ENCODE measurements at regions not wholly inside any gene's neighbourhood (a gene's known extent, or its start where the extent isn't known, plus 50 kb on each side); places are given as distances from the start of the nearest gene placed in this dataset.
A peak's percentile ranks its signal among the peaks of the same experiment; 100 is the strongest.
"Not testable (repeated sequence)": the region's sequence is repeated elsewhere in the genome, so short reads cannot be mapped to it uniquely, and the experiment has no call there.

DNA sequence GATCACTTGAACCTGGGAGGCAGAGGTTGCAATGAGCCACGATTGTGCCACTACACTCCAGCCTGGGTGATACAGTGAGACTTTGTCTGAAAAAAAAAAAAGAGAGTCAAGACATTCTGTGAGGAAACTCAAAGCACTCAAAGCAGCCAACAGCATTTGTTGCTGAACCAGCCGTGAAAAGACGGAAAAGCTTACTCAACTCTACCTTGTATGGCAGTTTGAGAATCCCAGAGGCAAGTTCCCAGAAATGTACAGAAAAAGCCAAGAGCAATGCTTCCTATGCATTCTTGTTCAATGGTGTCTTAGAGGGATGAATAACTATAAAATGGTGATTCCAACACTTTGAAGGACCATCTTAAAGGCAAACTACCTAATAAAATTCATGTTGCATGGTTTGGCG is 170.2 kb downstream of the HSD17B3 start:
- no peak for DNase-seq (ENCODE audit: low read depth)

DNA sequence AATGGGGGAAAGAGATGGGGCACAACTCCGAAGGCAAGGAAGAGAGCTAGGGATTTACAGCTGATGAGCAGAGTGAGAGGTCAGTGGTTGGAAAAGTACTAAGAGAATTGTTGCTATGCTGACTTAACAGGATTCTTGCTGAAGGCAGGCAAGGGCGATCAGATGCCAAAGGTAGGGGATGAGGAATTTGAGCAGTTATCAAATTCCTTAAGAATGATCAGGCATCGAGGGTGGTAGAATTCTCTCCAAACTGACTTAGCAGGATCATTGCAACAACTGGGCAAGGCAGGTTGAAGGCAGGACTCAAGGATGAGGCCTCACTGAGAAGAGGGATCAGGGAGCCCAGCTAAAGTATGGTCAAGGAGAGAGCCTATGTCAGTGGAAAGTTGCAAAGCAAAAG is 171.0 kb downstream of the HSD17B3 start:
- DNase-seq (ENCODE audit: low read depth): no peak

GRCh38 chr9:96129747-96130146 is 172.2 kb downstream of the HSD17B3 start:
- DNase-seq (ENCODE audit: low read depth): no peak

- no peak for DNase-seq (ENCODE audit: low read depth)
Observed at GRCh38 chr9:96128880-96129279, 173.1 kb downstream of the HSD17B3 start.

GRCh38 chr9:96126321-96126881 is 175.6 kb downstream of the HSD17B3 start:
- DNase-seq (ENCODE audit: low read depth): no peak

DNA sequence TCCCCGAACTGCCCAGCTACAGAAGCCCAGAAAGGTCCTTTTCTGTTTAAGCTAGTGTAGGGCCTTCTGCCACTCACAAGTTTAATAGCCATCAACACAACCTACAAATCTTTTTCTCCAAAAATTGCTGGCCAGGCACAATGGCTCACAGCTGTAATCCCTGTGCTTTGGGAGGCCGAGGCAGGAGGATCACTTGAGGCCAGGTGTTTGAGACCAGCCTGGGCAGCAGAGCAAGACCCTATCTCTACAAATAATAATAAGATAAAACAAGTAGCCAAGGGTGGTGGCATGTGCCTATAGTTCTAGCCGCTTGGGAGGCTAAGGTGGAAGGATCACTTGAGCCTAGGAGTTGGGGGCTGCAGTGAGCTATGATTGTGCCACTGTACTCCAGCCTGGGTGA is 176.4 kb downstream of the HSD17B3 start:
- DNase-seq (ENCODE audit: low read depth): no peak

DNA sequence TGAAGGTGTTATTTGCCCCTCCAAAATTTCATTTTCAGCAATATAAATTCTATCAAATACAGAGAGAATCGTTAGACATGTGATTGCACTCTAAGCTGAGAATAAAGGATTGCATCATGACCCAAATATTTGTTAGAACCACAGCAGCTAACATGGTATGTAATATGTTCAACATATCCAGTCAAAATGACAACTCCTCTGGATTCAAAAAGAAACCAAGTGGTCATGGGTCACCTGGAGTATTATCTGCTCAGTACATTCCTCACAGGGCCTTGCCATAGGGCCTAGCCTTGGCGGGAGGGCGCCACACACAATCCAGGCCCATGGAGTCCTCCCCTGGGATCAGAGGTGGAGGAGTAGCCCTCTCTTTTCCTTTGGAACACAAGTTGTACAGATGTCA is 179.2 kb downstream of the HSD17B3 start:
- DNase-seq (ENCODE audit: low read depth): peak; percentile 51

- no peak for DNase-seq (ENCODE audit: low read depth)
Observed at GRCh38 chr9:96122282-96122681, 179.7 kb downstream of the HSD17B3 start.

- DNase-seq (ENCODE audit: low read depth): no peak
Observed at GRCh38 chr9:96121136-96121535, 180.8 kb downstream of the HSD17B3 start.

GRCh38 chr9:96117398-96118080 is 184.4 kb downstream of the HSD17B3 start:
- no peak for DNase-seq (ENCODE audit: low read depth)

GRCh38 chr9:96116275-96117064 is 185.5 kb downstream of the HSD17B3 start:
- no peak for DNase-seq (ENCODE audit: low read depth)

DNA sequence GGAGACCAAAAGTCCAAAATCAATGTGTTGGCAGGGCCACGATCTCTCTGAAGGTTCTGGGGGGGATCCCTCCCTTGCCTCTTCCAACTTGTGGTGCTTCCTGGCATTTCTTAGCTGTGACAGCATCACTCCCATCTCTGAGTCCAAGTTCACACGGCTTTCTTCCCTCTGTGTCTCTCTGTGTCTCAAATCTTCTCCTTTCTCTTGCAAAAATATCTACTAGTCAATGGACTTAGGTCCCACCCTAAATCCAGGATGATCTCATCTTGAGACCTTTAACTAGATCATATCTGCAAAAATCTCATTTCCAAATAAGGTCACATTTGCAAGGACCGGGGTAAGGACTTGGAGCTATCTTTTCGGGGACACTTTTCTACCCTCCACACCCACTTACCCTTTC is 186.1 kb downstream of the HSD17B3 start:
- DNase-seq (ENCODE audit: low read depth): no peak

- no peak for DNase-seq (ENCODE audit: low read depth)
Observed at GRCh38 chr9:96113032-96113431, 188.9 kb downstream of the HSD17B3 start.

- no peak for DNase-seq (ENCODE audit: low read depth)
Observed at GRCh38 chr9:96109680-96110351, 192.2 kb downstream of the HSD17B3 start.

- DNase-seq (ENCODE audit: low read depth): no peak
Observed at GRCh38 chr9:96108691-96109380, 193.1 kb downstream of the HSD17B3 start.

DNA sequence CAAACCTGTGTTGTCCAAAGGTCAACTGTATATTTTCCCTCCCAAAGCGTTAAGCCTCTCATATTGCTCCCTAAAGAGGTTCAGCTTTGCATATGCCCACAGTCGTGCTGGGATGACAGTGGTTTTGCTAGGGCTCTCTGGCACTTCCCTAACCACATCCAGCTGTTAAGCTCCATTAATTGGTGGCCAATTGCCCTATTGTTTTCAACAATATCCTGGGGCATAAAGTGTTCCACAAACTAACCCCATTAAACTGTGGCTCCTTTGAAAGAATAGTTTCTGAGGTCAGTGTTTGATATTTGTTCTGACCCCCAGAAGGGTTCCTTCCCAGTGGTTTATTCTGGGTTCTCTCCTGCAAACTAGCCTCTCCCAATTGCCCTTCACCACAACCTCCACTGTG is 194.5 kb downstream of the HSD17B3 start:
- DNase-seq (ENCODE audit: low read depth): no peak

DNA sequence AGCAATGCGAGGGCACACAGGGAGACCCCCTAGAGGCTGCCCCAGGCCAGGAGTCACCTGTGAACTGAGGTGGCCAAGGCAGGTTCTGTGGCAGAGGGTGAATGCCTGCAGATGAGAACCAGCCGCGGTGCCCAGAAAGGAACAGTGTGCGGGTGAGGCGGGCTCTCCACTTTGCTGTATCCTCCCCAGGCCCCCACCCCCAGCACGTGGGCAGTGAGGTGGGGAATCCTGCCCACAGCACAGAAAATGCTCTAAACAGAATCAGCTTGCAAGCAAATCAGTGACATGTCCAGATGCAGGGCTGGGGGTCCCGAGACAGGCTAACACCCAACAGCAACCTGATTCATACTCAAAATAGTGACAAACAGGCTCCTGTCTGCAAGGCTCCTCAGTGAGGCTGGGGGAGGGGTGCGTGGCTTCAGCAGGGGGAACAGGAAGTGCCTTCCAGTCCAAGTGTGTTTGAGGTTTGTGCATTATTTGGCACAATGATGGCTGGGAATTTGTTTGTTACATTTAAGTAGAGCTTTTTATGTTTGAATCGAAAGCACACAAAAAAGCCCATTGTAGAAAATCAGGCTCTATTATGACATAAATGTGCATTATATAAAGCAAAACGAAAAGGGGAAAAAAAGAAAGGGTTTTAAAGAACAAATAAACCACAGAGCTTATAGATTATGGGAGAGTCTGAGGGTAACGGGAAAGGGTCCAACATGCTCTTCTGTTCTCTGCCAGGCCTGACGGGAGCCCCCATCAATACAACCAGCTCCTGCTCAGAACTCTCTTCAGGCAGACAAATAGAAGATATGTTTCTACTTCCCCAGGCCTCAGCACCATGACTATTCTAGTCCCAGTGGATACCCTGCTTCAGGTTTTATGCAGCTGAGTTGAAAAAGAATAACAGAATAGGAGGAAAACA is 201.3 kb downstream of the HSD17B3 start:
- no peak for DNase-seq (ENCODE audit: low read depth)

- not testable (repeated sequence) for DNase-seq (ENCODE audit: low read depth)
Observed at GRCh38 chr9:96090630-96091029, 211.3 kb downstream of the HSD17B3 start.

DNA sequence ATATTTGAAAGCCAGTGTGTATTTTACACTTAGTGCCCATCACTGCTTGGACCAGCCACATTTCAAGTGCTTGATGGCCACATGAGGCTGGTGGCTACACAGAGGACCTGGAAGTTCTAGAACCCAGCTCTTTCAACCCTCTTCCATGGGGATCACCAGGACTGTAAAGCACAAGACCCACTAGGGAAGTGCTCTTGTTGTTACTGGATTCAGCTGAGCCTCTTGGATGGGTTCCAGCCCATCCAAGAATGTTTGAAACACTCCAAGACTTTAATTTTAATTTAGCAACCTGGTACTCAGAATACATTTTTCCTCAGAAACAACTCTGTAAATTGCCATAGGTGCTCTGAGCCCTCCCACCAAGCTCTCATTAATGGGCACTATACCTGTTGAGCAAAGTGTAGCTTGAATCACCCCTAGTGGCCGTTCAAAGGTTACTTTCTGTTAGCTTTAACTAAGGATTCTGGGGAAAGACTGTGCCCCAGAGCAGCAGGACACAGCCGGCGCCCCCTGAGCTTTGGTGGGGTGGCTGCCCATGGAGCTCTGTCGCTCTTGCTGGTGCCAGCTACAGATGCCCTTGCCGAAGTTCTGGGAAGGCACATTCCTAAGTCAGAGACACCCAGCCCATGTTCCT is 212.4 kb downstream of the HSD17B3 start:
- DNase-seq (ENCODE audit: low read depth): no peak

GRCh38 chr9:96088510-96088909 is 213.0 kb downstream of the ERCC6L2 start:
- no peak for DNase-seq (ENCODE audit: low read depth)

Data from non-pigmented ciliary epithelial cell (primary cell).